HG03565 (cell line): ENCODE measurements at regions not wholly inside any gene's neighbourhood (a gene's known extent, or its start where the extent isn't known, plus 50 kb on each side); places are given as distances from the start of the nearest gene placed in this dataset.
"Not testable (repeated sequence)": the region's sequence is repeated elsewhere in the genome, so short reads cannot be mapped to it uniquely, and the experiment has no call there.

Experiments
- ATAC-seq: cut with Tn5 transposase; IDR thresholded peaks from one replicate; pipeline ENCODE4 v1.9.1; 2021; ENCODE audit warnings: mild to moderate bottlenecking, moderate library complexity; ENCODE audit not compliant: unreplicated experiment

DNA sequence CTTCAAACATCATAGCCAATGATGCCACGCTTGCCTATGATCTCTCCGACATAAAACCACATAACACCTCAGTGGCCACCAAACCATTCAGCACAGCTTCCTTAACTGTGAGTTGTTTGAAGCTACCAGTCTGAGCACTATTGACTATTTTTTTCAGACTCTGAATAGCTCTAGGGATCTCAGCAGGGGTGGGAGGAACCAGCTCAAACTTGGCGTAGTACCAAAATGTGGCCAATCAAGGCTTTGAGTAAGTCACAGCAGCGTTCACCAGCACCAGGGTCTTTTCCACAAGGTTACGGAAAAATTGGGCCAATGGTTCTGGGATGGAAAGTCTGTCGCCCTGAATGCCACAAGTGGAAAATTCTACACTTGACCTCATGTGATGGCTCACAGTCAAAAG, 70.6 kb downstream of the SMPDL3A start:
- ATAC-seq, result no peak

- no peak for ATAC-seq
These were observed 72.5 kb downstream of the SMPDL3A start for GRCh38 chr6:122861594-122861993.

GRCh38 chr6:122868137-122868536, 79.1 kb downstream of the SMPDL3A start:
- ATAC-seq, result no peak

- ATAC-seq, result peak; percentile 93
These were observed 80.5 kb downstream of the SMPDL3A start for GRCh38 chr6:122869437-122870024.

DNA sequence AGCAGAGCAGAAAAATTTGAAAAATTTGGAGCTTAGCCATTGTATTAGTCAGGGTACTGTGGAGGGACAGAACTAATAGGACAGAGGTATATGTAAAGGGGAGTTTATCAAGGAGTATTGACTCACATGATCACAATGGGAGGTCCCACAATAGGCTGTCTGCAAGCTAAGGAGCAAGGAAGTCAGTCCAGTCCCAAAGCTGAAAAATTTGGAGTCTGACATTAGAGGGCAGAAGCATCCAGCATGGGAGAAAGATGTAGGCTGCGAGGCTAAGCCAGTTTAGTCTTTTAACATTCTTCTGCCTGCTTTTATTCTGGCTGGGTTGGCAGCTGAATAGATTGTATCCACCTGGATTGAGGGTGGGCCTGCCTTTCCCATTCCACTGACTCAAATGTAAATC, 82.0 kb downstream of the SMPDL3A start:
- ATAC-seq, result no peak

DNA sequence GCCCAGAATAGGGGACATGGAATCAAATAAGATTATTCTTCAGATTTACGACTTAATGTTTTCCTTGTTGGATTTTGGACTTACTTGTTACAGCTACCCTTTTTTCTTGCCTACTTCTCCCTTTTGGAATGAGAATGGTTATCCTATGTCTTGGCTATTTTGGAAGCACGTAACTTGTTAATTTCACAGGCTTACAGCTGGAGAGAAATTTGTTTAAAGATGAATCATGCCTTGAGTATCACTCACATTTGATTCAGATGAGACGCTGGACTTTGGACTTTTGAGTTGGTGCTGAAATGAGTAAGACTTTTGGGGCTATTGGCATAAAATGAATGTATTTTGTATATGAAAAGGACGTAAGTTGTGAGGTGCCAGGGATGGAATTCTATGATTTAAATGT, 83.3 kb downstream of the SMPDL3A start:
- ATAC-seq, result no peak

- ATAC-seq, result no peak
These were observed 88.2 kb downstream of the SMPDL3A start for GRCh38 chr6:122877302-122877701.

DNA sequence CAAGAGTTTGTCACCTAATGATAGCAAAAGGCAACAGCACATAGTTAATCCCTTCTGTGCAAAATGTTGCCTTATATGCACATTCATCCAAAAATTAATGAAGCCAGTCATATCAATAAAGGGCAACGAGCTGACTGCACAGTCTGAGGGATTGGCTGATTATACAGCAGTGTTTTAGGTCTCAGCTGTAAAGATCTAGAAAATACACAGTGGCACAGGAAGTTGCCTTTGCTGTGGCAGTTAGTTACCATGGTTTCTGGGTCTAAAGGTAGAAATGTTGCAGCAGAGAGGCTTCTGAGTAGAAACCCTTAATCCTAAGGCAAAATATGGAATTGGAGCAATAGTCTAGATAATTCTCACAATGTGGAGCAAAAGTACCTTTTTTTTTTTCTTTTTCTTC, 89.7 kb downstream of the SMPDL3A start:
- no peak for ATAC-seq

GRCh38 chr6:122886481-122886880, 97.4 kb downstream of the SMPDL3A start:
- ATAC-seq, result no peak

- ATAC-seq, result no peak
These were observed 98.9 kb downstream of the SMPDL3A start for GRCh38 chr6:122887941-122888340.

GRCh38 chr6:122888680-122889079, 99.6 kb downstream of the SMPDL3A start:
- ATAC-seq, result not testable (repeated sequence)

DNA sequence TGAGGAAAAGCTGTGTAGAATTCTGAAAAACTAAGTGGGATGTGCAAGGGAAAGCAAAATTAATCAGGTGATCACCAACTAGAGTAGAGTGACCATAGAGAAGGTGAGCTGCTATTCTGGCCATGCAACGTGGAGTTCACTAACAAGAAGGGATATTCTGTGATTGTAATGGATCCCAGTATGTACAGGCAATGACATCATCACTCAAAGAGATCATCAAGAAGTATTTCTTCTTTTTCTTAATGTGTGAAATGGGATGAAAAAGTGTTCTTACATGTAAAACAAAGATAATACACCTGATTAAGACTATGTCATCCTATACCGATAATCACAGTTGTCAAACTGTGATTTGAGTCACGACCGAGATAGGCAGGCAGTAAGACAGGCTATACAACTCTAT, 101.2 kb downstream of the SMPDL3A start:
- no peak for ATAC-seq

DNA sequence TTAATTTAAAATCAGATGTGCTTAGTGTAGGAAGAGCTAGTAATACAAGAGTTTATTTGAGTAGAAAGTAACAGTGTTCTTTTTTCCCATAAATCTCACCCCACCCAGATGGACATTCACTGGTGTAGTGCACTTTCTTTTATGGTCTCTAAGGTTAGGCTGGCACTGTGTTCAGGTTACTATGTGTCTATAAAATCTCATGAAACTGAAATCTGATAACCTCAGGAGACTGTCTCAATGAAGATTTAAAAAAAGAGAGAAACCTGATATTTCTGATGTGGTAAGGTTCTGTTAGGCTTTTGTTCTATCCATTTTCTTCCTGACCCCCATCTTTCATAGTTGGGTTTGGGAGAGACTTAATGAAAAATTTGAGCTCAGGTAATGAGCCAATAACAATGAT, 101.2 kb upstream of the CLVS2 start:
- no peak for ATAC-seq

GRCh38 chr6:122902326-122902725, 93.7 kb upstream of the CLVS2 start:
- no peak for ATAC-seq

DNA sequence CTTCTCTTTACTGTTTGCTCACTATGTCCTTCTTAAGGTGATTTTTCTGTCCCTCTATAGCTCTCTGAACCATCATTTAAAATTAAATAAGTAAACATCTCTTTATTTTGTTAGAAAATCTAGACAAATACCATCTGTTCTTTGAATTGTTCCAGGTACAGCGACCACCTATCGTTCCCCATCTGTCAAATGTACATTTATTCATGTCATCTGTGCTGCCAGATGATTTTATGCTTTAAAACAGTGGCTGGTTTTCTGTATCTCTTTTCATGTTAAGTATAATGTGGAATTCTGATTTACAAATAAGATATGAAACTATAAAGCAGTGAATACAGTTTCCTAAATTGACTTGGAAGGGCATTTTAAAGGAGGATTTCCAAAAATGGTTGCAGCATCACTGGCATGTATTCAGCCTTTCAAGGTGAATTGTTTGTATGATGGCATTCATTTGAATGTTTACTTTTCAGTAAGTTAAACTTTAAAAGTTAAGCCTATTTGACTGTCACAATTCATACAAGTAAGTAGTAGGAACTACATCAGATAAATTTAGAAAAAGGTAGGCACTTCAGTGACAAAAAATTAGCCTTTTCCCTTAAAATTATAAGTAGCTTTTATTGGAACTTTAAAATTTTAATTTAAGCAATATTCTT, 92.6 kb upstream of the CLVS2 start:
- ATAC-seq, result no peak

GRCh38 chr6:122904166-122904565, 91.9 kb upstream of the CLVS2 start:
- no peak for ATAC-seq

DNA sequence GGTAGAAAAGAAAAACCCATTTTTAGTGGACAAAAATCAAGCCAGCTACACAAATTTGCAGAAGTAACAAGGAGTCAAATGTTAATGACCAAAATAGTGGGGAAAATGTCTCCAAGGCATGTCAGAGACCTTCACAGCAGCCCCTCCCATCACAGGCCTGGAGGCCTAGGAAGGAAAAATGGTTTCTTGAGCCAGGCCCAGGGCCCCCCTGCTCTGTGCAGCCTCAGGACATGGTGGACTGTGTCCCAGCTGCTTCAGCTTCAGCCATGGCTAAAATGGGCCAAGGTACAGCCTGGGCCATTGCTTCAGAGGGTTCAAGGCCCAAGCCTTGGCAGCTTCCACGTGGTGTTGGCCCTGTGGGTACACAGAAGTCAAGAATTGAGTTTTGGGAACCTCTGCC, 82.5 kb upstream of the CLVS2 start:
- no peak for ATAC-seq

DNA sequence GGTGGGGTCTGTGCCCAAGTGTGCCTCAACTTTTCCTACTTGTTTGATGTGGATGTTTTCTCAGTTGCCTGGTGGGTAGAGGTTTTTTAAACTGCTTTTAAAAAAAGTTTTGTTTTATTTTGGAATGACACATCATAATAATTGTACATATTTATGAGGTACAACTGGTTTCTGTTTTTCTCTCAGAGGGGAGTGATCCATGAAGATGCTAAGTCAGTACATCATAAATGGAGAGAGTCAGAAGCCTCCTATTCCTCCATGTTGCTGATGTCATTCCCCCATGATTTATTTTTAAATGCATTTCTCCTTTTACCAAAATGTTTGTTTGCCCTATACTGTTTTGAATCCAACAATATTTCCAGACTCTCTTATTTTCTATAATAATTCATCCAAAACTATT, 77.3 kb upstream of the CLVS2 start:
- no peak for ATAC-seq

DNA sequence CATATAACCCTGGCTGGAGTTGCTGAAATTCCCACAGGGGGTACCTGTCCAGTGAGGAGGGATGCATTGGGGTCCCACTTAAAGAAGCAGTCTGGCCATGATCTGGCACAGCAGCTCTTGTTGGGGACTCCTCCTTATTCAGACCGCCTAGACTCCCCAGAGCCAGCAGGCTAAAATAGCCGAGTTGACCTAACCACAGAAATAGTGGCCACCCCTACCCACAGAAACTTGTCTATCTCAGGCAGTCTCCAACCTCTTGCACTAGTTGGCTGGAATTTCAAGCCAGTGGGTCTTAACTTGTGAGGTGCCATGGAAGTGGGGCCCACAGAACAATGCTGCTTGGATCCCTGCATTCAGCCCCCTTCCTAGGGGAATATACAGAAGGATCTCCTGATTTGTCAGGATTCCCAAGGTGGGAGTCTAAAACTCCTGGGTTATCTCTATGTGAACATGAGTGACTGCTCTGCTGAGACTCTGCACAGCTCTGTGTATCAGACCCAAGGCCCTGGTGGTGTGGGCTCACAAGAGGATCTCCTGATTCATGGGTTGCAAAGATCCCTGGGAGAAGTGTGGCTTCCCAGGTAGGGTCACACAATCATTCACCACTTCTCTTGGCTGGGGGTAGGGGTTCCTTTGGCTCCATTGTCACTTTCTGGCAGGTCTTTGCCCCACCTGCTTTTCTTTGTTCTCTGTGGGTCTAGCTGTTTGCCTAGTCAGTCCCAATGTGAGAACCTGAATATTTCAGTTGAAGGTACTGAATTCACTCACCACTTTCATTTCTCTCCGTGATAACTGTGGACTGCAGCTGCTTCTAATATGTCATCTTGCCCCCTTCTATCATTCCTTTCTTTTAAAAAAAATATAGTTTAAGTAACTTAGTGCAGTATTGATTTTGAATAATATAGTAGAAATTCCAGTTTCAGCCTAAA, 65.5 kb upstream of the CLVS2 start:
- ATAC-seq, result peak; percentile 89

- no peak for ATAC-seq
These were observed 64.1 kb upstream of the CLVS2 start for GRCh38 chr6:122931916-122932315.

DNA sequence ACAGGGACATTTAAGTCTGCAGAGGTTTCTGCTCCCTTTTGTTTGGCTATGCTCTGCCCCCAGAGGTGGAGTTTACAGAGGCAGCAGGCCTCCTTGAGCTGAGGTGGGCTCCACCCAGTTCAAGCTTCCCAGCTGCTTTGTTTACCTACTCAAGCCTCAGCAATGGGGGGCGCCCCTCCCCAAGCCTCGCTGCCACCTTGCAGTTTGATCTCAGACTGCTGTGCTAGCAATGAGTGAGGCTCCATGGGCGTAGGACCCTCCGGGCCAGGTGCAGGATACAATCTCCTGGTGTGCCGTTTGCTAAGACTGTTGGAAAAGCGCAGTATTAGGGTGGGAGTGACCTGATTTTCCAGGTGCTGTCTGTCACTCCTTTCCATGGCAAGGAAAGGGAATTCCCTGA, 51.1 kb upstream of the CLVS2 start:
- ATAC-seq, result not testable (repeated sequence)
